ENCODE measurements at regions not wholly inside any gene's neighbourhood (a gene's known extent, or its start where the extent isn't known, plus 50 kb on each side); places are given as distances from the start of the nearest gene placed in this dataset.

DNA sequence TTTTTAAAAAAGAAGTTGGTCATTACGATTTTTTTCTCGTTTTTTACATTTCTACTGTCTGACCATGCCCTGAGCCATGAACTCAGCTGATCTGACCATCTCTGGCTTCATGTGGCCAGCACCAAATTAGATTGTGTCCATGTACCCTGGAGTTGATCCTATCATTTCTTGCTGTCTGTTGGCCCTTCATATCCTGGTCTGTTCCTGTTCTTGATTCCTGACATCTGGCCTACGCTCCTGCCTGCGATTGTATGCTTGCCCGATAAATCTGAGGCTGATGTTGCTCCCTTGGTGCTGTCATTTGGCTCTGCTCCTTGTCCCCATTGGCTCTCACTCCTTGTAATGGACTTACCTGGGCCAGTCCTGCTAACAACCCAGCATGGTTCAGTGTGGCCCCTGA is 89.8 kb upstream of the IGSF10 start:
- TF ChIP-seq EZH2 (IDR thresholded peaks at IDR 0.05; ENCODE audit: low read depth): no peak
- TF ChIP-seq, protein P1, sequence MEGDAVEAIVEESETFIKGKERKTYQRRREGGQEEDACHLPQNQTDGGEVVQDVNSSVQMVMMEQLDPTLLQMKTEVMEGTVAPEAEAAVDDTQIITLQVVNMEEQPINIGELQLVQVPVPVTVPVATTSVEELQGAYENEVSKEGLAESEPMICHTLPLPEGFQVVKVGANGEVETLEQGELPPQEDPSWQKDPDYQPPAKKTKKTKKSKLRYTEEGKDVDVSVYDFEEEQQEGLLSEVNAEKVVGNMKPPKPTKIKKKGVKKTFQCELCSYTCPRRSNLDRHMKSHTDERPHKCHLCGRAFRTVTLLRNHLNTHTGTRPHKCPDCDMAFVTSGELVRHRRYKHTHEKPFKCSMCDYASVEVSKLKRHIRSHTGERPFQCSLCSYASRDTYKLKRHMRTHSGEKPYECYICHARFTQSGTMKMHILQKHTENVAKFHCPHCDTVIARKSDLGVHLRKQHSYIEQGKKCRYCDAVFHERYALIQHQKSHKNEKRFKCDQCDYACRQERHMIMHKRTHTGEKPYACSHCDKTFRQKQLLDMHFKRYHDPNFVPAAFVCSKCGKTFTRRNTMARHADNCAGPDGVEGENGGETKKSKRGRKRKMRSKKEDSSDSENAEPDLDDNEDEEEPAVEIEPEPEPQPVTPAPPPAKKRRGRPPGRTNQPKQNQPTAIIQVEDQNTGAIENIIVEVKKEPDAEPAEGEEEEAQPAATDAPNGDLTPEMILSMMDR (conservative IDR thresholded peaks at IDR 0.05): no peak

Data from PC-9 (cell line).